ENCODE measurements at regions not wholly inside any gene's neighbourhood (a gene's known extent, or its start where the extent isn't known, plus 50 kb on each side); places are given as distances from the start of the nearest gene placed in this dataset.
A peak's percentile ranks its signal among the peaks of the same experiment; 100 is the strongest.

DNA sequence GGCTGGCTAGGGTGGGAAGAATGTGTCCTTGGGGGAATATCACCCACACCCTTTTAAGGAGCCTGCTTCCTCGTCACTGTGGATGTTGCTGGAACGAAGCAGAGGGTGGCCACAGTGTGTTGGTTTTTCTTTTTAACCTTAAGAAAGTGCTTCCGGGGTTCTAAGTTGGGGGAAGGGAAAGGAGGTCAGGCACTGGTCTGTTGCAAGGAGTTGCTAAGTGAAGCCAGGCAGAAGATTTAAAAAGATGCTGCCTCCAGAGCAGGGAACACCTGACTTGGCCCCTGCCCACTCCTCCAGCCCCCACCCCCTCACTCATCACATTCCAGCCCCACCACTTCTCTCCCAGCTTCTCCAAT is 213.1 kb downstream of the EMX2 start:
- H2BK5ac ChIP-seq (ENCODE audit: low read length) = no peak overlapping the region
- peaks cover 0 to 2% of the 10 kb centered on the region in 2 donors for H3K4me1 ChIP-seq (ENCODE audit: control insufficient read depth in 2 of 2, insufficient read depth in 1 of 2, low read depth in 1 of 2, low read length in 2 of 2)
- no peaks in the 10 kb centered on the region for H3K36me3 ChIP-seq (replicated peaks in 1 of 2; ENCODE audit: control insufficient read depth in 2 of 2, insufficient read depth in 2 of 2, low read length in 2 of 2)
- H2AFZ ChIP-seq (ENCODE audit: low read length) = no peak overlapping the region
- H3K9ac ChIP-seq (ENCODE audit: low read depth, low read length, poor library complexity) = no peak overlapping the region
- H3K27me3 ChIP-seq (ENCODE audit: control insufficient read depth in 3 of 3, insufficient read depth in 3 of 3, low read depth in 1 of 3, low read length in 3 of 3) = no peaks in the 10 kb centered on the region
- no peak overlapping the region for H3K4me3 ChIP-seq (ENCODE audit: low read length in 2 of 2)
- H3K4ac ChIP-seq (ENCODE audit: low read length) = no peak overlapping the region
- H3K27ac ChIP-seq (replicated peaks; ENCODE audit: low read length) = no peak overlapping the region
- H3K18ac ChIP-seq (ENCODE audit: low read length) = no peak overlapping the region
- peak overlapping the region; percentile 30 for H4K91ac ChIP-seq (ENCODE audit: low read depth, low read length, poor library complexity)
- no peak overlapping the region for H2AK5ac ChIP-seq (ENCODE audit: low read depth, low read length)
- no peak overlapping the region for H3K4me2 ChIP-seq (ENCODE audit: insufficient read depth, low read length, poor library complexity, severe bottlenecking)
- H2BK12ac ChIP-seq (ENCODE audit: low read length) = no peak overlapping the region
- no peaks in the 10 kb centered on the region for H3K79me1 ChIP-seq (ENCODE audit: low read depth, low read length)
- no peak overlapping the region for H3K23ac ChIP-seq (ENCODE audit: low read depth, low read length, poor library complexity)
- DNase-seq (ENCODE audit: low spot score) = no peak
- no peaks in the 10 kb centered on the region for H3K9me3 ChIP-seq (replicated peaks in 1 of 2; ENCODE audit: control insufficient read depth in 2 of 2, insufficient read depth in 1 of 2, low read depth in 1 of 2, low read length in 2 of 2)
- H3K14ac ChIP-seq (ENCODE audit: low read length) = no peak overlapping the region
- H2BK15ac ChIP-seq (ENCODE audit: low read length) = no peak overlapping the region
- H4K8ac ChIP-seq (ENCODE audit: low read depth, low read length) = no peak overlapping the region
- H2BK120ac ChIP-seq (ENCODE audit: low read depth, low read length) = no peak overlapping the region
- WGBS, 2 donors (ENCODE audit: extremely low coverage in 2 of 2, insufficient read length in 2 of 2, insufficient replicate concordance in 1 of 2) = no CpG with 5 or more reads among the region's 3 CpGs

DNA sequence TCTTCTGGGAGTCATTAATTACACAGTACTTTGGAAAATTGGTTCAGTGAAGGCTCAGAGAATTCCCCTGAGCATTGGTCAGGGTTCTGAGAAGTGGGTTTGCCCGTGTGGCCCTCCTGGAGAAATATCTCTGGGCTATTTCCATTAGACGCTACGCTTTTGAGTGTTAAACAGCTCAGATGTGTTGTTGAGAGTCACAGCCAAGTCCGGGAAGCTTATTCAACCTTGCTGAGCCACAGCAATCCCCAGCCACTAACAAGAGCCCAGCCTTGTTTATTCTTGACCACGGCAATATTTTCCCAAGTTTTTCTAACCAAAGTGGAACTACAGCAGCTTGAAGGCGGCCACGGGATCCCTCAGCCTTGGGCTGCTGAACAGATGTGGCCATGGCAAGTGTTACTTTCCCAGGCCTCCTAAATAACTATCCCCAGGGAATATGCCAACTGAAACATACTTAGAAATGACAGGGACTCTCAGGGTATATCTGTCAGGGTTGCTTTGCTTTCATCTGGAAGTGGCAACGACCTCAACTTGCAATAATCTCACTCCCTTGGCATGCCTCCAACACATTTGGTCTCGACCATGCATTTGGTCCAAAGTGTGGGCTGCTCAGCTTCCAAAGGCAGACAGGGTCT is 214.7 kb downstream of the EMX2 start:
- Histone ChIP-seq H3K36me3 (replicated peaks in 1 of 2; ENCODE audit: control insufficient read depth in 2 of 2, insufficient read depth in 2 of 2, low read length in 2 of 2) (no peaks in the 10 kb centered on the region), H2BK15ac (ENCODE audit: low read length) (no peak overlapping the region), H3K27me3 (ENCODE audit: control insufficient read depth in 3 of 3, insufficient read depth in 3 of 3, low read depth in 1 of 3, low read length in 3 of 3) (no peaks in the 10 kb centered on the region), H3K18ac (ENCODE audit: low read length) (no peak overlapping the region), H4K91ac (ENCODE audit: low read depth, low read length, poor library complexity) (no peak overlapping the region), H3K27ac (replicated peaks; ENCODE audit: low read length) (no peak overlapping the region), H3K4me2 (ENCODE audit: insufficient read depth, low read length, poor library complexity, severe bottlenecking) (no peak overlapping the region), H3K9ac (ENCODE audit: low read depth, low read length, poor library complexity) (no peak overlapping the region), H2AFZ (ENCODE audit: low read length) (no peak overlapping the region), H2BK120ac (ENCODE audit: low read depth, low read length) (no peak overlapping the region), H3K14ac (ENCODE audit: low read length) (no peak overlapping the region), H3K23ac (ENCODE audit: low read depth, low read length, poor library complexity) (no peak overlapping the region), H3K4me1 (ENCODE audit: control insufficient read depth in 2 of 2, insufficient read depth in 1 of 2, low read depth in 1 of 2, low read length in 2 of 2) (peaks cover 0 to 2% of the 10 kb centered on the region in 2 donors), H2AK5ac (ENCODE audit: low read depth, low read length) (no peak overlapping the region), H3K4ac (ENCODE audit: low read length) (no peak overlapping the region), H3K79me1 (ENCODE audit: low read depth, low read length) (no peaks in the 10 kb centered on the region), H2BK5ac (ENCODE audit: low read length) (no peak overlapping the region), H4K8ac (ENCODE audit: low read depth, low read length) (no peak overlapping the region), H2BK12ac (ENCODE audit: low read length) (no peak overlapping the region), H3K4me3 (ENCODE audit: low read length in 2 of 2) (no peak overlapping the region), H3K9me3 (replicated peaks in 1 of 2; ENCODE audit: control insufficient read depth in 2 of 2, insufficient read depth in 1 of 2, low read depth in 1 of 2, low read length in 2 of 2) (no peaks in the 10 kb centered on the region)
- DNase-seq (ENCODE audit: low spot score) = no peak
- WGBS, 2 donors (ENCODE audit: extremely low coverage in 2 of 2, insufficient read length in 2 of 2, insufficient replicate concordance in 1 of 2) = no CpG with 5 or more reads among the region's 9 CpGs

DNA sequence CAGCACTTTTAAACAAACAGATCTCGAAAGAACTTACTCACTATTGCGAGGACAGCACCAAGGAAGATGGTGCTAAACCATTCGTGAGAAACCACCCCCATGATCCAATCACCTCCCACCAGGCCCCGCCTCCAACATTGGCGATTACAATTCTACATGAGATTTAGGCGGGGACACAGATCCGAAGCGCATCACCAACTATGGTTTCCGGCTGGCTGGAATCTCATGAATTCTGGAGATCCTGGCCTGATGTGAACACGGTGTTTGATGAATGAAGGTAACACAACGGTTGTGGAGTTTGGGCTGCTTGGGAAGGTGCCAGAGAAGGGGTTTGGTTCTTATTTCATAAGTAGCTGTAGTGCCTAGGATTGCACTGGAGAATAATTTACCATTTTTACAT is 216.7 kb downstream of the EMX2 start:
- H4K91ac ChIP-seq (ENCODE audit: low read depth, low read length, poor library complexity) = no peak overlapping the region
- DNase-seq (ENCODE audit: low spot score) = no peak
- H3K4ac ChIP-seq (ENCODE audit: low read length) = no peak overlapping the region
- H2AFZ ChIP-seq (ENCODE audit: low read length) = no peak overlapping the region
- H3K4me2 ChIP-seq (ENCODE audit: insufficient read depth, low read length, poor library complexity, severe bottlenecking) = no peak overlapping the region
- H3K27ac ChIP-seq (replicated peaks; ENCODE audit: low read length) = no peak overlapping the region
- no peak overlapping the region for H3K4me3 ChIP-seq (ENCODE audit: low read length in 2 of 2)
- no peak overlapping the region for H3K9ac ChIP-seq (ENCODE audit: low read depth, low read length, poor library complexity)
- no peaks in the 10 kb centered on the region for H3K36me3 ChIP-seq (replicated peaks in 1 of 2; ENCODE audit: control insufficient read depth in 2 of 2, insufficient read depth in 2 of 2, low read length in 2 of 2)
- no peak overlapping the region for H2BK12ac ChIP-seq (ENCODE audit: low read length)
- WGBS, 2 donors (ENCODE audit: extremely low coverage in 2 of 2, insufficient read length in 2 of 2, insufficient replicate concordance in 1 of 2) = no CpG with 5 or more reads among the region's 11 CpGs
- no peak overlapping the region for H3K23ac ChIP-seq (ENCODE audit: low read depth, low read length, poor library complexity)
- H2BK15ac ChIP-seq (ENCODE audit: low read length) = no peak overlapping the region
- no peak overlapping the region for H2BK5ac ChIP-seq (ENCODE audit: low read length)
- no peak overlapping the region for H2BK120ac ChIP-seq (ENCODE audit: low read depth, low read length)
- no peak overlapping the region for H3K14ac ChIP-seq (ENCODE audit: low read length)
- no peaks in the 10 kb centered on the region for H3K27me3 ChIP-seq (ENCODE audit: control insufficient read depth in 3 of 3, insufficient read depth in 3 of 3, low read depth in 1 of 3, low read length in 3 of 3)
- H3K18ac ChIP-seq (ENCODE audit: low read length) = no peak overlapping the region
- peaks cover 0 to 2% of the 10 kb centered on the region in 2 donors for H3K4me1 ChIP-seq (ENCODE audit: control insufficient read depth in 2 of 2, insufficient read depth in 1 of 2, low read depth in 1 of 2, low read length in 2 of 2)
- no peak overlapping the region for H2AK5ac ChIP-seq (ENCODE audit: low read depth, low read length)
- no peaks in the 10 kb centered on the region for H3K79me1 ChIP-seq (ENCODE audit: low read depth, low read length)
- H4K8ac ChIP-seq (ENCODE audit: low read depth, low read length) = no peak overlapping the region
- peaks cover 0 to 1% of the 10 kb centered on the region in 2 donors for H3K9me3 ChIP-seq (replicated peaks in 1 of 2; ENCODE audit: control insufficient read depth in 2 of 2, insufficient read depth in 1 of 2, low read depth in 1 of 2, low read length in 2 of 2)

DNA sequence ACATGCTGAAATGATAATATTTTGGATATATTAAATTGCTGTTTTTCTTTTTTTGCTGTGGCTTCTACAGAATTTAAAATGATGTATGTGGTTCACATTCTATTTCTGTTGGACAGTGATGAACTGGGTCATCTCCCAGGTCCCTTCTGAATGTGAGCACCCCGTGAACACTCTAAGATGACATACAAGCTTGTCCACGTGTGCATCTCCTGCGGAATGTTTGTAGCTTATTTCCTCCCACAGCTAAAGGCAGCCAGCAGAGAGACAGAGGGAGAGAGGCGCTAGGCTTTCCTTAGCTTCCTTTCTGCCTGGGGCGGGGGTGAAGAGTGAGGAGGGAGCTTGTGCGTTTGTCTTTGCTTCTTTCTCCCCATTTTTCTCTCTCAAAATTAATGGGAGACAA is 219.1 kb downstream of the EMX2 start:
- Histone ChIP-seq H3K4ac (ENCODE audit: low read length) (no peak overlapping the region), H2BK15ac (ENCODE audit: low read length) (no peak overlapping the region), H3K27ac (replicated peaks; ENCODE audit: low read length) (no peak overlapping the region), H3K18ac (ENCODE audit: low read length) (no peak overlapping the region), H2BK120ac (ENCODE audit: low read depth, low read length) (no peak overlapping the region), H4K8ac (ENCODE audit: low read depth, low read length) (no peak overlapping the region), H3K4me2 (ENCODE audit: insufficient read depth, low read length, poor library complexity, severe bottlenecking) (no peak overlapping the region), H2BK12ac (ENCODE audit: low read length) (no peak overlapping the region), H3K36me3 (replicated peaks in 1 of 2; ENCODE audit: control insufficient read depth in 2 of 2, insufficient read depth in 2 of 2, low read length in 2 of 2) (no peaks in the 10 kb centered on the region), H3K9me3 (replicated peaks in 1 of 2; ENCODE audit: control insufficient read depth in 2 of 2, insufficient read depth in 1 of 2, low read depth in 1 of 2, low read length in 2 of 2) (peaks cover 0 to 1% of the 10 kb centered on the region in 2 donors), H3K14ac (ENCODE audit: low read length) (no peak overlapping the region), H3K4me3 (ENCODE audit: low read length in 2 of 2) (no peak overlapping the region), H2AK5ac (ENCODE audit: low read depth, low read length) (no peak overlapping the region), H2BK5ac (ENCODE audit: low read length) (no peak overlapping the region), H4K91ac (ENCODE audit: low read depth, low read length, poor library complexity) (no peak overlapping the region), H3K23ac (ENCODE audit: low read depth, low read length, poor library complexity) (no peak overlapping the region), H3K9ac (ENCODE audit: low read depth, low read length, poor library complexity) (no peak overlapping the region), H2AFZ (ENCODE audit: low read length) (no peak overlapping the region), H3K4me1 (ENCODE audit: control insufficient read depth in 2 of 2, insufficient read depth in 1 of 2, low read depth in 1 of 2, low read length in 2 of 2) (no peaks in the 10 kb centered on the region), H3K27me3 (ENCODE audit: control insufficient read depth in 3 of 3, insufficient read depth in 3 of 3, low read depth in 1 of 3, low read length in 3 of 3) (no peaks in the 10 kb centered on the region), H3K79me1 (ENCODE audit: low read depth, low read length) (no peaks in the 10 kb centered on the region)
- no CpG with 5 or more reads among the region's 6 CpGs for WGBS, 2 donors (ENCODE audit: extremely low coverage in 2 of 2, insufficient read length in 2 of 2, insufficient replicate concordance in 1 of 2)
- DNase-seq (ENCODE audit: low spot score) = no peak
